ENCODE measurements at regions not wholly inside any gene's neighbourhood (a gene's known extent, or its start where the extent isn't known, plus 50 kb on each side); places are given as distances from the start of the nearest gene placed in this dataset.

- Histone ChIP-seq H3K4me2 (ENCODE audit: unreplicated experiment) (no peak overlapping the region), H3K27ac (no peak overlapping the region), H3K27me3 (replicated peaks; ENCODE audit: insufficient read depth) (peaks cover 22% of the 10 kb centered on the region; the same call in 1 of the 2 replicates), H3K9me3 (ENCODE audit: low read depth) (no peaks in the 10 kb centered on the region), H3K4me1 (ENCODE audit: insufficient read depth) (peaks cover 9% of the 10 kb centered on the region; the same call in 1 of the 2 replicates), H2AFZ (no peak overlapping the region), H3K79me2 (ENCODE audit: insufficient read depth) (no peaks in the 10 kb centered on the region), H3K9ac (no peak overlapping the region), H3K4me3 (no peak overlapping the region), H3K9me2 (ENCODE audit: insufficient read depth) (no peaks in the 10 kb centered on the region), H3K36me3 (ENCODE audit: low read depth) (no peaks in the 10 kb centered on the region), H4K20me1 (ENCODE audit: insufficient read depth) (no peaks in the 10 kb centered on the region), H3F3A (ENCODE audit: insufficient read depth) (no peaks in the 10 kb centered on the region; the same call in 1 of the 2 replicates)
- TF ChIP-seq EZH2phosphoT487 (IDR thresholded peaks at IDR 0.05; ENCODE audit: insufficient read depth, low read depth) (no peak), EZH2 (IDR thresholded peaks at IDR 0.05; ENCODE audit: insufficient read depth, poor library complexity, severe bottlenecking) (no peak)
- WGBS, 2 experiments (ENCODE audit: low coverage in 1 of 2, low lambda C conversion rate in 2 of 2, missing lambda C conversion rate in 2 of 2): 6 to 10% methylated on average over 7 of the region's 7 CpGs
- DNase-seq: peak; percentile 88
- in situ Hi-C loops (cut with MboI): no loop called here
These were observed 212.4 kb downstream of the FOXD2 start for GRCh38 chr1:47650205-47650604.

GRCh38 chr1:47650611-47651010, 212.8 kb downstream of the FOXD2 start:
- no peak overlapping the region for H3K4me2 ChIP-seq (ENCODE audit: unreplicated experiment)
- 0% methylated on average over 1 of the region's 1 CpG for WGBS, 2 experiments (ENCODE audit: low coverage in 1 of 2, low lambda C conversion rate in 2 of 2, missing lambda C conversion rate in 2 of 2)
- no peak overlapping the region for H3K4me3 ChIP-seq
- TF ChIP-seq EZH2phosphoT487 (IDR thresholded peaks at IDR 0.05; ENCODE audit: insufficient read depth, low read depth): no peak
- TF ChIP-seq EZH2 (IDR thresholded peaks at IDR 0.05; ENCODE audit: insufficient read depth, poor library complexity, severe bottlenecking): no peak
- no peak for DNase-seq
- H3F3A ChIP-seq (ENCODE audit: insufficient read depth): no peaks in the 10 kb centered on the region; the same call in 1 of the 2 replicates
- H3K4me1 ChIP-seq (ENCODE audit: insufficient read depth): peaks cover 9% of the 10 kb centered on the region; the same call in 1 of the 2 replicates
- peaks cover 19% of the 10 kb centered on the region; the same call in 1 of the 2 replicates for H3K27me3 ChIP-seq (replicated peaks; ENCODE audit: insufficient read depth)
- H4K20me1 ChIP-seq (ENCODE audit: insufficient read depth): no peaks in the 10 kb centered on the region
- no peak overlapping the region for H2AFZ ChIP-seq
- H3K36me3 ChIP-seq (ENCODE audit: low read depth): no peaks in the 10 kb centered on the region
- H3K9ac ChIP-seq: no peak overlapping the region
- no peaks in the 10 kb centered on the region for H3K79me2 ChIP-seq (ENCODE audit: insufficient read depth)
- H3K9me3 ChIP-seq (ENCODE audit: low read depth): no peaks in the 10 kb centered on the region
- in situ Hi-C loops (cut with MboI): no loop called here
- H3K27ac ChIP-seq: no peak overlapping the region
- H3K9me2 ChIP-seq (ENCODE audit: insufficient read depth): no peaks in the 10 kb centered on the region

- Histone ChIP-seq H4K20me1 (ENCODE audit: insufficient read depth) (no peaks in the 10 kb centered on the region), H3K27ac (no peak overlapping the region), H3K4me2 (ENCODE audit: unreplicated experiment) (no peak overlapping the region), H3K9ac (no peak overlapping the region), H3K36me3 (ENCODE audit: low read depth) (no peaks in the 10 kb centered on the region), H3K27me3 (replicated peaks; ENCODE audit: insufficient read depth) (peaks cover 24% of the 10 kb centered on the region; the same call in 1 of the 2 replicates), H3K79me2 (ENCODE audit: insufficient read depth) (no peaks in the 10 kb centered on the region), H3K9me3 (ENCODE audit: low read depth) (no peaks in the 10 kb centered on the region), H3K9me2 (ENCODE audit: insufficient read depth) (no peaks in the 10 kb centered on the region), H3K4me1 (ENCODE audit: insufficient read depth) (peaks cover 9% of the 10 kb centered on the region; the same call in 1 of the 2 replicates), H3F3A (ENCODE audit: insufficient read depth) (no peaks in the 10 kb centered on the region; the same call in 1 of the 2 replicates), H3K4me3 (no peak overlapping the region), H2AFZ (no peak overlapping the region)
- in situ Hi-C loops (cut with MboI): no loop called here
- no peak for TF ChIP-seq EZH2phosphoT487 (IDR thresholded peaks at IDR 0.05; ENCODE audit: insufficient read depth, low read depth)
- TF ChIP-seq EZH2 (IDR thresholded peaks at IDR 0.05; ENCODE audit: insufficient read depth, poor library complexity, severe bottlenecking): no peak
- 76 to 77% methylated on average over 9 of the region's 9 CpGs for WGBS, 2 experiments (ENCODE audit: low coverage in 1 of 2, low lambda C conversion rate in 2 of 2, missing lambda C conversion rate in 2 of 2)
- no peak for DNase-seq
These were observed 213.7 kb downstream of the FOXD2 start for GRCh38 chr1:47651311-47652089.

GRCh38 chr1:47655521-47656300, 217.9 kb downstream of the FOXD2 start:
- Histone ChIP-seq H4K20me1 (ENCODE audit: insufficient read depth) (no peaks in the 10 kb centered on the region), H3K9me2 (ENCODE audit: insufficient read depth) (no peaks in the 10 kb centered on the region), H3K27ac (no peak overlapping the region), H3K4me3 (no peak overlapping the region), H3K36me3 (ENCODE audit: low read depth) (no peaks in the 10 kb centered on the region), H3F3A (ENCODE audit: insufficient read depth) (no peaks in the 10 kb centered on the region; the same call in 1 of the 2 replicates), H2AFZ (no peak overlapping the region), H3K27me3 (replicated peaks; ENCODE audit: insufficient read depth) (peaks cover 20% of the 10 kb centered on the region; the same call in 1 of the 2 replicates), H3K4me1 (ENCODE audit: insufficient read depth) (0 out of 2 replicates have a peak, but pooled peaks cover under 1% of the 10 kb centered on the region), H3K79me2 (ENCODE audit: insufficient read depth) (no peaks in the 10 kb centered on the region), H3K4me2 (ENCODE audit: unreplicated experiment) (no peak overlapping the region), H3K9me3 (ENCODE audit: low read depth) (no peaks in the 10 kb centered on the region), H3K9ac (no peak overlapping the region)
- no peak for TF ChIP-seq EZH2 (IDR thresholded peaks at IDR 0.05; ENCODE audit: insufficient read depth, poor library complexity, severe bottlenecking)
- no peak for TF ChIP-seq EZH2phosphoT487 (IDR thresholded peaks at IDR 0.05; ENCODE audit: insufficient read depth, low read depth)
- DNase-seq: no peak
- in situ Hi-C loops (cut with MboI): no loop called here
- 52 to 59% methylated on average over 5 of the region's 5 CpGs for WGBS, 2 experiments (ENCODE audit: low coverage in 1 of 2, low lambda C conversion rate in 2 of 2, missing lambda C conversion rate in 2 of 2)
